ENCODE measurements at regions not wholly inside any gene's neighbourhood (a gene's known extent, or its start where the extent isn't known, plus 50 kb on each side); places are given as distances from the start of the nearest gene placed in this dataset.

DNA sequence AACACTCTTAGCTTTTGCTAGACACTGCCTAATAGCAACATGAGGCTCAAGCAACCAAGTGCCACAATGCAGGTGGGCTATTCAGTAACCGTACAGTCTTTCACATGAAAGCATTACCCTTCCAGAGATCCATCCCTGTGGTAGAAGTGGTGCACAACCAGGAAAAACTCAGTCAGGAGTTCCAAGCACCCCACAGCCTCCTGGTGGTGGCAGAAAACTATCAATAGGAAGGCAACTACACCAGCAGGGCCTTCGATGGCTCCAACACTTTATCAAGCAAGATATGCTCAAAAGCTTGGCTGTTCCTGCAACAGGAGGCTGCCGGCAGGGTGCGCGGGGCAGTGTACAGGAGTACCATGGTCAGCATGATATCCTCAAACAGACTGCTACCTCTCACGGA is 176.1 kb upstream of the DLGAP1 start:
- ATAC-seq (no peak), DNase-seq (no peak)
- H3K36me3 ChIP-seq (ENCODE audit: low read depth), result no peaks in the 10 kb centered on the region
- peaks cover 39% of the 10 kb centered on the region for H3K9me3 ChIP-seq
- H3K4me1 ChIP-seq (ENCODE audit: low read depth), result no peaks in the 10 kb centered on the region
- no peak overlapping the region for H3K4me3 ChIP-seq
- intact Hi-C loops (cut with DNase I, micrococcal nuclease), result no loop called here
- no peak for TF ChIP-seq CTCF (IDR thresholded peaks at IDR 0.05)

- Histone ChIP-seq H3K36me3 (ENCODE audit: low read depth) (no peaks in the 10 kb centered on the region), H3K4me1 (ENCODE audit: low read depth) (no peaks in the 10 kb centered on the region), H3K9me3 (peaks cover 8% of the 10 kb centered on the region), H3K4me3 (no peak overlapping the region)
- intact Hi-C loops (cut with DNase I, micrococcal nuclease), result no loop called here
- ATAC-seq, result no peak
- no peak for DNase-seq
- TF ChIP-seq CTCF (IDR thresholded peaks at IDR 0.05), result no peak
Measured at GRCh38 chr18:4605212-4605611, 150.1 kb upstream of the DLGAP1 start.

DNA sequence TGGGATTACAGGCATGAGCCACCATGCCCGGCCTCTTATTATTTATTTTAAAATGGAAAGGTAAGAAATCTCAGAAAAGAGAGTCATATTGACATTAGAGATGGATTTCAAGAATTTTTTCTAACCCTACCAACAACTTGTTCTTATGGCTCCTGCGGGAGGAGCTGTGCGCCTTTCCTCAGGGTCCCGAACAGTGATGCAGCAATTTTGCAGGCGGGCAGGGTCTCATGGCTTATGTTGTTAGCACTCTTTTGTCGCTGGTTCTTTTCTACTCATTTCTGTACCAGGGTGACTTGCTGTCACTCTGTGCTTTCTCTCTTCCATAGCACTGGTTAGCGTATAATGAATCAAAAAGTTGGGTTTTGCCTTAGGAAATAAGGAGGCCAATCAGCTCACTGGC is 148.8 kb upstream of the DLGAP1 start:
- TF ChIP-seq CTCF (IDR thresholded peaks at IDR 0.05), result no peak
- Histone ChIP-seq H3K9me3 (peaks cover 8% of the 10 kb centered on the region), H3K4me3 (no peak overlapping the region), H3K36me3 (ENCODE audit: low read depth) (no peaks in the 10 kb centered on the region), H3K4me1 (ENCODE audit: low read depth) (no peaks in the 10 kb centered on the region)
- intact Hi-C loops (cut with DNase I, micrococcal nuclease), result no loop called here
- no peak for DNase-seq
- ATAC-seq, result no peak

GRCh38 chr18:4599312-4599711 is 144.2 kb upstream of the DLGAP1 start:
- no peak for DNase-seq
- ATAC-seq, result no peak
- H3K9me3 ChIP-seq, result peaks cover 5% of the 10 kb centered on the region
- no peaks in the 10 kb centered on the region for H3K36me3 ChIP-seq (ENCODE audit: low read depth)
- no peak for TF ChIP-seq CTCF (IDR thresholded peaks at IDR 0.05)
- no peak overlapping the region for H3K4me3 ChIP-seq
- H3K4me1 ChIP-seq (ENCODE audit: low read depth), result no peaks in the 10 kb centered on the region
- intact Hi-C loops (cut with DNase I, micrococcal nuclease), result no loop called here

- DNase-seq (no peak), ATAC-seq (no peak)
- H3K4me3 ChIP-seq, result no peak overlapping the region
- intact Hi-C loops (cut with DNase I, micrococcal nuclease), result no loop called here
- no peak for TF ChIP-seq CTCF (IDR thresholded peaks at IDR 0.05)
- H3K36me3 ChIP-seq (ENCODE audit: low read depth), result no peaks in the 10 kb centered on the region
- H3K4me1 ChIP-seq (ENCODE audit: low read depth), result no peaks in the 10 kb centered on the region
- H3K9me3 ChIP-seq, result no peaks in the 10 kb centered on the region
Measured at GRCh38 chr18:4597301-4597700, 142.2 kb upstream of the DLGAP1 start.

DNA sequence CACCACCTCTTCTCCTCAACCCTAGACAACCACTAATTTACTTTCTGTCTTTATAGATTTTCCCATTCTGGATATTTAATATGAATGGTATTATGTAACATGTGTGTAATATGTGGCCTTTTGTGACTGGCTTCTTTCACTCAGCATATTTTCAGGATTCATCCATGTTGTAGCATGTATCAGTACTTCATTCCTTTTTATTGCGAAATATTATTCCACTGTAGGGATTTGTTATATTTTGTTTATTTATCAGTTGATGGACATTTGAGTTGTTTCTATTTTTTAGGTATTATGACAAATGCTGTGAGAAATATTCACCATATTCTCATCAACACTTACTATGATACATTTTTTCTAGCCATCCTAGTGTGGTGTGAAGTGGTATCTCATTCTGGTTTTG is 138.8 kb upstream of the DLGAP1 start:
- Histone ChIP-seq H3K36me3 (ENCODE audit: low read depth) (no peaks in the 10 kb centered on the region), H3K4me3 (no peak overlapping the region), H3K9me3 (peaks cover 10% of the 10 kb centered on the region), H3K4me1 (ENCODE audit: low read depth) (no peaks in the 10 kb centered on the region)
- TF ChIP-seq CTCF (IDR thresholded peaks at IDR 0.05), result no peak
- ATAC-seq, result no peak
- no peak for DNase-seq
- intact Hi-C loops (cut with DNase I, micrococcal nuclease), result no loop called here
